K562 (cell line): ENCODE measurements at regions not wholly inside any gene's neighbourhood (a gene's known extent, or its start where the extent isn't known, plus 50 kb on each side); places are given as distances from the start of the nearest gene placed in this dataset.

ENCODE experiments used
- ATAC-seq: fragments of 200-7000 bp; cut with Tn5 transposase; 3 replicates; pipeline ENCODE4 v1.9.1; 2020; ENCODE audit warnings: moderate library complexity
- BruUV-seq: library from RNA; stranded (reverse); fragments of 400-500 nt; replicated peaks from 2 replicates; lab custom pipeline; 2021; lab: Mats Ljungman, UMichigan
- CTCF ChIA-PET: fragments of 300-600 bp; formaldehyde crosslinking; extraction: SDS; loops from one replicate; lab custom pipeline; 2021; ENCODE audit warnings: low intra/inter-chr PET ratio; lab: Yijun Ruan, JAX
- POLR2A ChIA-PET: fragments of 300-600, 350-650 bp; sonication (Branson Sonifier 250); formaldehyde crosslinking; extraction: SDS; loops from one replicate; lab custom pipeline; 2021; ENCODE audit warnings: antibody characterized with exemption, inconsistent platforms; lab: Yijun Ruan, JAX
- DNase-seq, 4 experiments: peaks; one replicate each; pipeline versions ENCODE4 v3.0.0 to v3.0.0-alpha.2; 2011 to 2018; ENCODE audit warnings: low spot score in 3 of 4, mixed read lengths in 3 of 4; ENCODE audit errors: extremely low read depth in 1 of 4
- FAIRE-seq: peaks from 2 replicates; lab custom pipeline; 2011; peaks lifted over from hg19 to GRCh38; lab: Jason Lieb, UNC
- H2AFZ ChIP-seq: 2 replicates; pipeline ENCODE4 v1.6.0; 2011; ENCODE audit warnings: low read depth, low read length, control low read depth, inconsistent platforms
- H3K27ac ChIP-seq: fragments of 200-600 bp; 3 replicates; pipeline ENCODE4 v1.8.0; 2011; ENCODE audit warnings: low read depth, mild to moderate bottlenecking, control low read depth, inconsistent platforms, low read length, moderate library complexity, mixed read lengths; ENCODE audit errors: extremely low read depth
- H3K27me3 ChIP-seq, 2 experiments: fragments of 300-600 bp in 1 of 2; 2 replicates in 1 of 2; 3 replicates in 1 of 2; pipeline versions ENCODE4 v1.6.0 to v1.8.0; 2011; ENCODE audit warnings: inconsistent platforms in 2 of 2, low read length in 2 of 2, mild to moderate bottlenecking in 1 of 2, mixed read lengths in 1 of 2, moderate library complexity in 1 of 2; ENCODE audit not compliant: control insufficient read depth in 2 of 2, insufficient read depth in 2 of 2
- H3K36me3 ChIP-seq: fragments of 300-600 bp; 3 replicates; pipeline ENCODE4 v1.8.0; 2011; ENCODE audit warnings: mild to moderate bottlenecking, low read length, inconsistent platforms; ENCODE audit not compliant: control insufficient read depth, insufficient read depth
- H3K4me1 ChIP-seq, 2 experiments: fragments of 200-600 bp in 1 of 2; replicated peaks in 1 of 2; 2 replicates in 1 of 2; 3 replicates in 1 of 2; pipeline versions ENCODE4 v1.5.1 to v1.8.0; 2011; ENCODE audit warnings: inconsistent platforms in 2 of 2, low read length in 2 of 2, mild to moderate bottlenecking in 1 of 2, mixed read lengths in 1 of 2, moderate library complexity in 1 of 2; ENCODE audit not compliant: control insufficient read depth in 2 of 2, insufficient read depth in 2 of 2
- H3K4me2 ChIP-seq: 2 replicates; pipeline ENCODE4 v1.6.1; 2011; ENCODE audit warnings: low read length, control low read depth, inconsistent platforms, mixed read lengths; ENCODE audit not compliant: insufficient read depth
- H3K4me3 ChIP-seq: fragments of 200-600 bp; sonication (generic), shearing (Covaris generic); 2 replicates; pipeline ENCODE4 v1.5.1; 2016; ENCODE audit warnings: control low read depth, inconsistent platforms
- H3K79me2 ChIP-seq: fragments of 200-600 bp; 3 replicates; pipeline ENCODE4 v1.8.0; 2011; ENCODE audit warnings: low read length, inconsistent platforms; ENCODE audit not compliant: control insufficient read depth, insufficient read depth
- H3K9ac ChIP-seq, 2 experiments: 2 replicates each; pipeline versions ENCODE4 v1.6.0 to v1.6.1; 2011; ENCODE audit warnings: low read depth in 2 of 2, low read length in 2 of 2, control low read depth in 1 of 2, inconsistent platforms in 1 of 2, mild to moderate bottlenecking in 1 of 2, mixed read lengths in 1 of 2; ENCODE audit not compliant: insufficient read depth in 1 of 2
- H3K9me1 ChIP-seq: one replicate; pipeline ENCODE4 v1.6.0; 2011; ENCODE audit warnings: inconsistent platforms, mild to moderate bottlenecking, low read length, moderate library complexity; ENCODE audit not compliant: control insufficient read depth, insufficient read depth
- H3K9me3 ChIP-seq: replicated peaks from 2 replicates; pipeline ENCODE4 v1.5.1; 2011; ENCODE audit warnings: low read depth, low read length, inconsistent platforms; ENCODE audit not compliant: control insufficient read depth, insufficient read depth
- H4K20me1 ChIP-seq: replicated peaks from 2 replicates; pipeline ENCODE4 v1.6.1; 2011; ENCODE audit warnings: low read length, inconsistent platforms, mixed read lengths; ENCODE audit not compliant: control insufficient read depth, insufficient read depth
- CUX1 ChIP-seq: fragments of 200-800 bp; sonication (Bioruptor generic); IDR thresholded peaks from 2 replicates; pipeline ENCODE4 v1.6.1; 2016; ENCODE audit warnings: missing genetic modification characterization, missing compliant biosample characterization
- ELK3 ChIP-seq: fragments of 450-650 bp; formaldehyde crosslinking; IDR thresholded peaks from 2 replicates; pipeline ENCODE4 v1.4.0; 2020; ENCODE audit warnings: mild to moderate bottlenecking
- ETV6 ChIP-seq, 3 experiments: fragments of 150-350 bp in 1 of 3; sonication (generic) in 1 of 3; formaldehyde crosslinking in 1 of 3; IDR thresholded peaks; 2 replicates each; pipeline versions ENCODE4 v1.6.1 to v1.8.0; 2014 to 2022; ENCODE audit warnings: borderline replicate concordance in 2 of 3, low read depth in 2 of 3, antibody characterized with exemption in 1 of 3, low read length in 1 of 3, mild to moderate bottlenecking in 1 of 3, missing genetic modification reagents in 1 of 3
- KLF16 ChIP-seq: IDR thresholded peaks from 2 replicates; pipeline ENCODE4 v1.6.1; 2016; ENCODE audit warnings: antibody characterized with exemption
- MLLT1 ChIP-seq, 2 experiments: fragments of 450-650 bp; IDR thresholded peaks; 2 replicates each; pipeline ENCODE4 v1.6.1; 2016
- ZKSCAN1 ChIP-seq: fragments of 150-350 bp; IDR thresholded peaks from 2 replicates; pipeline ENCODE4 v1.6.1; 2016; ENCODE audit warnings: low read depth, low read length
- WGBS: fragments of 100-300 bp; shearing (Covaris generic); methylation state at CpG from one replicate; pipeline ENCODE4 v1.1.6; 2016; ENCODE audit warnings: low coverage, mixed read lengths; ENCODE audit not compliant: insufficient coverage; ENCODE audit errors: missing lambda C conversion rate; 5-methylcytosine and 5-hydroxymethylcytosine counted together
- in situ Hi-C: fragments of 300-500 bp; cut with MboI; formaldehyde crosslinking; loops from 4 replicates; pipeline ENCODE4 v1.15.0; 2018; ENCODE audit warnings: inconsistent platforms, mixed read lengths
- intact Hi-C: fragments of 100-400 bp; cut with micrococcal nuclease; formaldehyde crosslinking; loops from 2 replicates; pipeline ENCODE4 v1.14.2; 2022

GRCh38 chr14:98501335-98501734, 770.7 kb downstream of the BCL11B start:
- no peaks in the 10 kb centered on the region for H3K27me3 ChIP-seq
- intact Hi-C loops = no loop called here
- FAIRE-seq (no peak), DNase-seq (no peak), ATAC-seq (no peak)
- in situ Hi-C loops = no loop called here
- H3K9me1 ChIP-seq = no peaks in the 10 kb centered on the region
- no peaks in the 10 kb centered on the region for H3K4me1 ChIP-seq
- no peak overlapping the region for H3K4me2 ChIP-seq
- H3K9me3 ChIP-seq = no peaks in the 10 kb centered on the region
- H3K4me3 ChIP-seq = no peak overlapping the region
- H3K79me2 ChIP-seq = no peaks in the 10 kb centered on the region
- H2AFZ ChIP-seq = no peak overlapping the region
- no peak overlapping the region for H3K9ac ChIP-seq
- POLR2A ChIA-PET = no interaction called here
- BruUV-seq = no TSS peak
- CTCF ChIA-PET = no interaction called here
- no peaks in the 10 kb centered on the region for H3K36me3 ChIP-seq
- H4K20me1 ChIP-seq = no peaks in the 10 kb centered on the region
- no peak overlapping the region for H3K27ac ChIP-seq
- 0% methylated on average over 5 of the region's 7 CpGs for WGBS
- TF ChIP-seq MLLT1 (IDR thresholded peaks at IDR 0.05) (no peak), KLF16 (no peak), ELK3 (no peak), CUX1 (no peak), ZKSCAN1 (no peak), ETV6 (IDR thresholded peaks at IDR 0.05; ENCODE audit: borderline replicate concordance in 1 of 2, low read depth in 2 of 2, low read length in 1 of 2) (no peak), ETV6 (CRISPR knock-in tag; IDR thresholded peaks at IDR 0.05; ENCODE audit: borderline replicate concordance) (no peak)
